Loucy (cell line): ENCODE measurements at regions not wholly inside any gene's neighbourhood (a gene's known extent, or its start where the extent isn't known, plus 50 kb on each side); places are given as distances from the start of the nearest gene placed in this dataset.

Source experiments
- CTCF ChIP-seq: fragments of 200-600 bp; sonication (generic); conservative IDR thresholded peaks from 2 replicates; pipeline ENCODE4 v1.5.1; 2014; ENCODE audit warnings: mild to moderate bottlenecking, antibody characterized with exemption, low read length
- EZH2phosphoT487 ChIP-seq: fragments of 200-600 bp; IDR thresholded peaks from 2 replicates; pipeline ENCODE4 v1.6.1; 2018; ENCODE audit warnings: antibody characterized with exemption, mild to moderate bottlenecking, moderate library complexity, borderline replicate concordance

GRCh38 chr3:43194490-43195114, 88.7 kb upstream of the POMGNT2 start:
- TF ChIP-seq CTCF (no peak), EZH2phosphoT487 (no peak)
